Sigmoid colon (tissue), 6 donors: ENCODE measurements at regions not wholly inside any gene's neighbourhood (a gene's known extent, or its start where the extent isn't known, plus 50 kb on each side); places are given as distances from the start of the nearest gene placed in this dataset.

Source experiments
- DNase-seq: peaks from one replicate; pipeline ENCODE4 v3.0.0-alpha.2; 2019
- H3K27ac ChIP-seq, 4 donors: fragments of 200-600 bp; sonication (generic); one replicate each; pipeline ENCODE4 v1.5.1; 2016 to 2019; ENCODE audit warnings: mild to moderate bottlenecking in 1 of 4
- H3K27me3 ChIP-seq, 3 donors: fragments of 200-600 bp; sonication (generic); one replicate each; pipeline ENCODE4 v1.5.1; 2019; ENCODE audit warnings: mild to moderate bottlenecking in 1 of 3
- H3K36me3 ChIP-seq, 4 donors: fragments of 200-600 bp; sonication (generic); one replicate each; pipeline ENCODE4 v1.5.1; 2016 to 2019
- H3K4me1 ChIP-seq, 4 donors: fragments of 200-600 bp; sonication (generic); one replicate each; pipeline ENCODE4 v1.5.1; 2017 to 2019
- H3K4me3 ChIP-seq, 4 donors: fragments of 200-600 bp; sonication (generic); one replicate each; pipeline ENCODE4 v1.5.1; 2017 to 2019; ENCODE audit warnings: mild to moderate bottlenecking in 2 of 4, moderate library complexity in 1 of 4
- H3K9me3 ChIP-seq, 4 donors: fragments of 200-600 bp in 3 of 4; sonication (generic) in 3 of 4; one replicate each; pipeline versions ENCODE4 v1.5.1 to v1.6.1; 2013 to 2019
- CTCF ChIP-seq, 4 experiments: fragments of 450-650 bp in 3 of 4; fragments of 200-600 bp in 1 of 4; IDR thresholded peaks; one replicate each; pipeline ENCODE4 v1.5.1; 2016 to 2019; ENCODE audit warnings: antibody characterized with exemption in 4 of 4, mild to moderate bottlenecking in 3 of 4, moderate library complexity in 2 of 4
- EP300 ChIP-seq, 4 donors: sonication (generic); formaldehyde crosslinking; IDR thresholded peaks; one replicate each; pipeline ENCODE4 v1.6.1; 2017; ENCODE audit warnings: antibody characterized with exemption in 4 of 4
- POLR2A ChIP-seq, 2 donors: fragments of 450-650 bp; IDR thresholded peaks; one replicate each; pipeline ENCODE4 v1.6.1; 2016; ENCODE audit warnings: antibody characterized with exemption in 2 of 2, mild to moderate bottlenecking in 2 of 2, moderate library complexity in 2 of 2
- POLR2AphosphoS5 ChIP-seq, 4 donors: sonication (generic); formaldehyde crosslinking; IDR thresholded peaks; one replicate each; pipeline ENCODE4 v1.6.1; 2017; ENCODE audit warnings: antibody characterized with exemption in 4 of 4
- WGBS, 2 donors: extraction: QIAGEN DNeasy Blood & Tissue Kit; methylation state at CpG; one replicate each; pipeline ENCODE4 v1.1.7; 2013; 5-methylcytosine and 5-hydroxymethylcytosine counted together
- intact Hi-C: fragments of 100-400 bp; cut with DNase I; formaldehyde crosslinking; loops from one replicate; pipeline ENCODE4 v1.15.1; 2023
- donor health status: healthy with polysubstance abuse.
- donor health status: healthy.

GRCh38 chr6:26223228-26223627, 136.0 kb downstream of the HFE start:
- intact Hi-C loops, result no loop called here
- WGBS, 2 donors, result 2% methylated on average over 7 of the region's 7 CpGs
- H3K27me3 ChIP-seq, result peaks cover 0 to 7% (median 5%) of the 10 kb centered on the region in 3 donors

GRCh38 chr6:26223650-26224546, 136.7 kb downstream of the HFE start:
- no peak for TF ChIP-seq CTCF (IDR thresholded peaks at IDR 0.05)
- TF ChIP-seq POLR2A (IDR thresholded peaks at IDR 0.05), result peak; percentile 40 to 63
- peak; percentile 54 to 87 (median 86) for TF ChIP-seq POLR2AphosphoS5 (IDR thresholded peaks at IDR 0.05)
- TF ChIP-seq EP300 (IDR thresholded peaks at IDR 0.05), result no peak
- Histone ChIP-seq H3K9me3 (no peaks in the 10 kb centered on the region), H3K4me1 (peaks cover 0 to 15% (median 5%) of the 10 kb centered on the region in 4 donors), H3K36me3 (no peaks in the 10 kb centered on the region), H3K27me3 (peaks cover 0 to 7% (median 5%) of the 10 kb centered on the region in 3 donors), H3K27ac (peak overlapping the region; percentile 85 to 88 (median 86)), H3K4me3 (peak overlapping the region; percentile 35 to 59 (median 52))
- intact Hi-C loops, result no loop called here
- 1% methylated on average over 26 of the region's 26 CpGs for WGBS, 2 donors
- DNase-seq, result peak; percentile 89

More at GRCh38 chr6:26223228-26223627, 136.0 kb downstream of the HFE start:
- DNase-seq, result no peak
- TF ChIP-seq CTCF (IDR thresholded peaks at IDR 0.05) (no peak), EP300 (IDR thresholded peaks at IDR 0.05) (no peak), POLR2A (IDR thresholded peaks at IDR 0.05) (no peak), POLR2AphosphoS5 (IDR thresholded peaks at IDR 0.05) (no peak)
- Histone ChIP-seq H3K27ac (peak overlapping the region; percentile 85 to 88 (median 86)), H3K36me3 (no peaks in the 10 kb centered on the region), H3K4me1 (peaks cover 0 to 16% (median 5%) of the 10 kb centered on the region in 4 donors), H3K4me3 (peak overlapping the region; percentile 35 to 59 (median 52)), H3K9me3 (no peaks in the 10 kb centered on the region)

- 20 to 32% methylated on average over 6 of the region's 6 CpGs for WGBS, 2 donors
- intact Hi-C loops, result no loop called here
Observed at GRCh38 chr6:26224547-26224912, 137.3 kb downstream of the HFE start.

More at GRCh38 chr6:26224547-26224912, 137.3 kb downstream of the HFE start:
- no peaks in the 10 kb centered on the region for H3K36me3 ChIP-seq
- H3K4me3 ChIP-seq, result peak overlapping the region; percentile 35 to 59 (median 52)
- H3K27ac ChIP-seq, result peak overlapping the region; percentile 85 to 88 (median 86)
- no peaks in the 10 kb centered on the region for H3K9me3 ChIP-seq
- peaks cover 0 to 7% (median 5%) of the 10 kb centered on the region in 3 donors for H3K27me3 ChIP-seq
- TF ChIP-seq POLR2A (IDR thresholded peaks at IDR 0.05) (no peak), CTCF (IDR thresholded peaks at IDR 0.05) (no peak), EP300 (IDR thresholded peaks at IDR 0.05) (no peak), POLR2AphosphoS5 (IDR thresholded peaks at IDR 0.05) (no peak)
- no peak for DNase-seq
- H3K4me1 ChIP-seq, result peaks cover 0 to 15% (median 5%) of the 10 kb centered on the region in 4 donors
